ENCODE measurements at regions not wholly inside any gene's neighbourhood (a gene's known extent, or its start where the extent isn't known, plus 50 kb on each side); places are given as distances from the start of the nearest gene placed in this dataset.

GRCh38 chr12:111283966-111284365, 84.9 kb downstream of the PHETA1 start (continued):
- no peak for TF ChIP-seq NANOG (IDR thresholded peaks at IDR 0.05; ENCODE audit: borderline replicate concordance)
- TF ChIP-seq ZNF114 (CRISPR knock-in tag; IDR thresholded peaks at IDR 0.05) = no peak
- no peak for TF ChIP-seq EZH2phosphoT487 (IDR thresholded peaks at IDR 0.05; ENCODE audit: unreplicated experiment)
- no peak for TF ChIP-seq EZH2 (IDR thresholded peaks at IDR 0.05; ENCODE audit: low read depth, unreplicated experiment)
- TF ChIP-seq JUNB (IDR thresholded peaks at IDR 0.05; ENCODE audit: unreplicated experiment) = no peak
- no peak for TF ChIP-seq ZNF462 (CRISPR knock-in tag; IDR thresholded peaks at IDR 0.05)

GRCh38 chr12:111283521-111283920, 85.4 kb downstream of the PHETA1 start:
- no peaks in the 10 kb centered on the region for H3K9me2 ChIP-seq (ENCODE audit: insufficient read depth)
- H3F3A ChIP-seq (replicated peaks; ENCODE audit: low read depth) = no peaks in the 10 kb centered on the region
- H3K36me3 ChIP-seq (ENCODE audit: insufficient read depth) = no peaks in the 10 kb centered on the region
- no peak overlapping the region for H3K27ac ChIP-seq (ENCODE audit: low read depth)
- peaks cover 12% of the 10 kb centered on the region for H3K9me3 Mint-ChIP-seq
- H4K20me1 ChIP-seq (replicated peaks; ENCODE audit: insufficient read depth) = no peaks in the 10 kb centered on the region
- peaks cover 12% of the 10 kb centered on the region; the same call in 2 of the 3 replicates for H3K36me3 Mint-ChIP-seq (ENCODE audit: low read depth)
- no peak overlapping the region for H3K27ac Mint-ChIP-seq
- no peak overlapping the region for H3K4me2 ChIP-seq
- peaks cover 18% of the 10 kb centered on the region for H3K4me1 Mint-ChIP-seq
- ATAC-seq (no peak), DNase-seq (ENCODE audit: low spot score) (no peak)
- H2AFZ ChIP-seq = no peak overlapping the region
- no peak overlapping the region for H3K4me3 ChIP-seq
- TF ChIP-seq ZNF331 (CRISPR knock-in tag; IDR thresholded peaks at IDR 0.05; ENCODE audit: low read depth) (no peak), EZH2phosphoT487 (IDR thresholded peaks at IDR 0.05; ENCODE audit: unreplicated experiment) (no peak), CREB1 (CRISPR knock-in tag; IDR thresholded peaks at IDR 0.05; ENCODE audit: low read depth) (no peak), STAT1 (IDR thresholded peaks at IDR 0.05; ENCODE audit: unreplicated experiment) (no peak), POLR2AphosphoS5 (IDR thresholded peaks at IDR 0.05; ENCODE audit: low read depth) (no peak), EZH2 (IDR thresholded peaks at IDR 0.05; ENCODE audit: low read depth, unreplicated experiment) (no peak), ZNF114 (CRISPR knock-in tag; IDR thresholded peaks at IDR 0.05) (no peak)
- H3K4me3 Mint-ChIP-seq = no peak overlapping the region
- H3K27me3 ChIP-seq (ENCODE audit: insufficient read depth) = no peaks in the 10 kb centered on the region
- H3K27me3 Mint-ChIP-seq (ENCODE audit: insufficient read depth, low read depth, poor library complexity) = peaks cover 9% of the 10 kb centered on the region
- peaks cover 12% of the 10 kb centered on the region for H3K4me1 ChIP-seq (ENCODE audit: insufficient read depth)
- H3K79me2 ChIP-seq (replicated peaks; ENCODE audit: insufficient read depth) = no peaks in the 10 kb centered on the region
